ENCODE measurements at regions not wholly inside any gene's neighbourhood (a gene's known extent, or its start where the extent isn't known, plus 50 kb on each side); places are given as distances from the start of the nearest gene placed in this dataset.

DNA sequence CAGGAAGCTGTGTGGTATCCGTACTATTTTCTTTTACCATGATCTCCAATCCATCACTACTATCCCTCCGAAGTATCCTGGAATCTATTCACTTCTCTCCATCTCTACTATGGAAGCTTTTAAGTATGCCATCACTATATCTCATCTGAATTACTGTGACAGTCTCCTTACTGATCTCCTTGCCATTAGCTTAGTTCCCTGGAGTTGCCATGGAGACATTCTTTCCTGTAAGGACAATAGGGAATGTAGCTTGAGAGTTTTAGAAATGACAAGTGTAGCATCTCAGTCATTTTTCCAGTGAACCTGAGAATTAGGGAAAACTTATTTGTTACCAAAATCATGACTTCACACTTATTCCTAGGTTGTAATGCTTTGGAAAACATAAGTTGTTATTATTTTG is 86.3 kb downstream of the HPGD start:
- TF ChIP-seq YY1 (IDR thresholded peaks at IDR 0.05; ENCODE audit: low read depth) (no peak), ZBTB7A (IDR thresholded peaks at IDR 0.05; ENCODE audit: low read depth) (no peak), TCF12 (IDR thresholded peaks at IDR 0.05; ENCODE audit: low read depth) (no peak), FOXM1 (IDR thresholded peaks at IDR 0.05; ENCODE audit: borderline replicate concordance, low read depth) (no peak), RAD21 (IDR thresholded peaks at IDR 0.05; ENCODE audit: low read depth) (no peak)
- TF ChIP-seq, protein P1, sequence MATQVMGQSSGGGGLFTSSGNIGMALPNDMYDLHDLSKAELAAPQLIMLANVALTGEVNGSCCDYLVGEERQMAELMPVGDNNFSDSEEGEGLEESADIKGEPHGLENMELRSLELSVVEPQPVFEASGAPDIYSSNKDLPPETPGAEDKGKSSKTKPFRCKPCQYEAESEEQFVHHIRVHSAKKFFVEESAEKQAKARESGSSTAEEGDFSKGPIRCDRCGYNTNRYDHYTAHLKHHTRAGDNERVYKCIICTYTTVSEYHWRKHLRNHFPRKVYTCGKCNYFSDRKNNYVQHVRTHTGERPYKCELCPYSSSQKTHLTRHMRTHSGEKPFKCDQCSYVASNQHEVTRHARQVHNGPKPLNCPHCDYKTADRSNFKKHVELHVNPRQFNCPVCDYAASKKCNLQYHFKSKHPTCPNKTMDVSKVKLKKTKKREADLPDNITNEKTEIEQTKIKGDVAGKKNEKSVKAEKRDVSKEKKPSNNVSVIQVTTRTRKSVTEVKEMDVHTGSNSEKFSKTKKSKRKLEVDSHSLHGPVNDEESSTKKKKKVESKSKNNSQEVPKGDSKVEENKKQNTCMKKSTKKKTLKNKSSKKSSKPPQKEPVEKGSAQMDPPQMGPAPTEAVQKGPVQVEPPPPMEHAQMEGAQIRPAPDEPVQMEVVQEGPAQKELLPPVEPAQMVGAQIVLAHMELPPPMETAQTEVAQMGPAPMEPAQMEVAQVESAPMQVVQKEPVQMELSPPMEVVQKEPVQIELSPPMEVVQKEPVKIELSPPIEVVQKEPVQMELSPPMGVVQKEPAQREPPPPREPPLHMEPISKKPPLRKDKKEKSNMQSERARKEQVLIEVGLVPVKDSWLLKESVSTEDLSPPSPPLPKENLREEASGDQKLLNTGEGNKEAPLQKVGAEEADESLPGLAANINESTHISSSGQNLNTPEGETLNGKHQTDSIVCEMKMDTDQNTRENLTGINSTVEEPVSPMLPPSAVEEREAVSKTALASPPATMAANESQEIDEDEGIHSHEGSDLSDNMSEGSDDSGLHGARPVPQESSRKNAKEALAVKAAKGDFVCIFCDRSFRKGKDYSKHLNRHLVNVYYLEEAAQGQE (IDR thresholded peaks at IDR 0.05; ENCODE audit: low read depth): no peak

DNA sequence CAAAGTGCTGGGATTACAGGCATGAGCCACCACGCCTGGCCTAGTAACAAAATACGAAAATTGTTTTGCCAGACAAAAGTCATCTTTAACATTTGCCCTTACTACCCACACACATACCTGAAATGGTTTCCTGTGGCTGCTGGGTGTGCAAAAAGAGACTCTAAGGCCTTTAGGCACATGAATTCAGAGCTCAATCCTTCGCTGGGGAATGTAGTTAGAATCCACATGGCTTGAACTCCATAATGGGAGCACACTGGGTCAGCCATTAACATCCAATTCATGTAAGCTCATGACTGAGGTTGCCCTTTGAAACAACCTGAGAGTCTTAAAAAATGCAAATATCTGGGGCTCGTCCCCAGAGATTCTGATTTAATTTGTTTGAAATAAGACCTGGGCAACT is 87.8 kb downstream of the HPGD start:
- TF ChIP-seq, protein P1 (IDR thresholded peaks at IDR 0.05; ENCODE audit: low read depth): no peak
- TF ChIP-seq NFIC (IDR thresholded peaks at IDR 0.05) (no peak), TCF12 (IDR thresholded peaks at IDR 0.05; ENCODE audit: low read depth) (no peak), EP300 (IDR thresholded peaks at IDR 0.05; ENCODE audit: borderline replicate concordance) (no peak), RAD21 (IDR thresholded peaks at IDR 0.05; ENCODE audit: low read depth) (no peak), TEAD4 (IDR thresholded peaks at IDR 0.05) (no peak), FOXM1 (IDR thresholded peaks at IDR 0.05; ENCODE audit: borderline replicate concordance, low read depth) (no peak), YY1 (IDR thresholded peaks at IDR 0.05; ENCODE audit: low read depth) (no peak), CREB1 (IDR thresholded peaks at IDR 0.05; ENCODE audit: low read depth) (no peak), ZBTB7A (IDR thresholded peaks at IDR 0.05; ENCODE audit: low read depth) (no peak), CEBPB (IDR thresholded peaks at IDR 0.05) (no peak), EGR1 (IDR thresholded peaks at IDR 0.05) (no peak), TAF1 (IDR thresholded peaks at IDR 0.05; ENCODE audit: low read depth) (no peak)
- TF ChIP-seq, protein P2, sequence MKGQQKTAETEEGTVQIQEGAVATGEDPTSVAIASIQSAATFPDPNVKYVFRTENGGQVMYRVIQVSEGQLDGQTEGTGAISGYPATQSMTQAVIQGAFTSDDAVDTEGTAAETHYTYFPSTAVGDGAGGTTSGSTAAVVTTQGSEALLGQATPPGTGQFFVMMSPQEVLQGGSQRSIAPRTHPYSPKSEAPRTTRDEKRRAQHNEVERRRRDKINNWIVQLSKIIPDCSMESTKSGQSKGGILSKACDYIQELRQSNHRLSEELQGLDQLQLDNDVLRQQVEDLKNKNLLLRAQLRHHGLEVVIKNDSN (IDR thresholded peaks at IDR 0.05): no peak
- TF ChIP-seq, protein P3, sequence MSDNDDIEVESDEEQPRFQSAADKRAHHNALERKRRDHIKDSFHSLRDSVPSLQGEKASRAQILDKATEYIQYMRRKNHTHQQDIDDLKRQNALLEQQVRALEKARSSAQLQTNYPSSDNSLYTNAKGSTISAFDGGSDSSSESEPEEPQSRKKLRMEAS (IDR thresholded peaks at IDR 0.05): no peak

DNA sequence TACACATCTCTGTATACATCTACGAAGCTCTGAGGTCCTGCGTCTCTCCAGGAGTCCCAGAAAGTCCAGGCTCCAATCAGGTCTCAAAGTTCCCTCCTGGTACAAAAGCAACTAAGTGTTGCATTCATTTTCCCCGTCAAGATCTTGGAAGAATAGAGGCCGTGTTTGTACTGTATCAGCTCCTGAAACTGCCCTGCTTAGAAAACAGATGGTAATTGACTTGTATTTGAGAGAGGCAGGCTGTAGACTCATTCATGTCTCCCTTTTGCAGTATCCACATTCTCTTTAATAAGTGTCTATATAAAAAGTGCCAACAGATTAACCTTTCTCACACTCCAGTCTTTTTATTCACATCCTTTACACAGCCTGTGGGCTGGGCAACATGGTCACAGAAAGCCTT is 91.7 kb downstream of the HPGD start:
- no peak for TF ChIP-seq ZBTB7A (IDR thresholded peaks at IDR 0.05; ENCODE audit: low read depth)
- TF ChIP-seq NFIC (IDR thresholded peaks at IDR 0.05): no peak
- TF ChIP-seq CREB1 (IDR thresholded peaks at IDR 0.05; ENCODE audit: low read depth): no peak
- TF ChIP-seq YY1 (IDR thresholded peaks at IDR 0.05; ENCODE audit: low read depth): no peak
- TF ChIP-seq, protein P1 (IDR thresholded peaks at IDR 0.05; ENCODE audit: low read depth): no peak
- TF ChIP-seq EP300 (IDR thresholded peaks at IDR 0.05; ENCODE audit: borderline replicate concordance): no peak
- no peak for TF ChIP-seq TAF1 (IDR thresholded peaks at IDR 0.05; ENCODE audit: low read depth)
- TF ChIP-seq EGR1 (IDR thresholded peaks at IDR 0.05): no peak

DNA sequence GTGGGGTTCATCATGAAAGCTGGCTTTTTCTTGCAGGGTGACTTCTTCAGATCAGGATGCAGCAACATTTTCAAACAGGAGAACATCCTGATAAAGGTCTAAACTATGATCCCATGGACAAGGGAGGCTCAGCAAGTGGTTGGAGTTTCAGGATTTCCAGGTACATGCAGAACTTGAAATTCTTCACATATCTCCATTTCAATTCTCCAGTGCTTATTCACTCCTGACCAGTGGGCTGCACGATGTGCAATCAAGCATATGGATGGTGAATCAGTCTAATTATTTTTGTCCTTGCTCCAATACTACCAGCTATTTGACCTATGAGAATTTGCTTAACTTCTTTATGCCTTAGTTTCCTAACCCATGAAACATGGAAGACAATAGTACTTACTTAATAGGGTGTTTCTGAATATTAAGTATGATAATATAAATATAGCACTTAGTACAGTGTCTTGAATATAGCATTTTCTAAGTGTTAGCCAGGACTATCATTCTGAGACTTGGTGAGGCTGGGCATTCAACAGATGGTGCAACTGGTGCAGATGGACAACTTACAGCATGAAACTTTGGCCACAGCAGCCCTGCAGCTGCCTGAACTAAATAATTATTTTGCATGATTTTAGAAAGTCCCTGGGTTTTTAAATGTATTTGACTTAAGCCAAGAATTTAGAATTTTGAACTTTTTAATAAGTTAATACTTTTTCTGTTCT is 92.4 kb downstream of the HPGD start:
- TF ChIP-seq EP300 (IDR thresholded peaks at IDR 0.05; ENCODE audit: borderline replicate concordance): no peak
- no peak for TF ChIP-seq TCF12 (IDR thresholded peaks at IDR 0.05; ENCODE audit: low read depth)
- no peak for TF ChIP-seq TAF1 (IDR thresholded peaks at IDR 0.05; ENCODE audit: low read depth)
- no peak for TF ChIP-seq NFIC (IDR thresholded peaks at IDR 0.05)
- TF ChIP-seq TEAD4 (IDR thresholded peaks at IDR 0.05): 0 out of 2 replicates have a peak, but pooled peaks have one; percentile 18
- TF ChIP-seq, protein P1 (IDR thresholded peaks at IDR 0.05; ENCODE audit: low read depth): no peak
- TF ChIP-seq, protein P3 (IDR thresholded peaks at IDR 0.05): no peak

All from Ishikawa (cell line).